ENCODE measurements at regions not wholly inside any gene's neighbourhood (a gene's known extent, or its start where the extent isn't known, plus 50 kb on each side); places are given as distances from the start of the nearest gene placed in this dataset.

DNA sequence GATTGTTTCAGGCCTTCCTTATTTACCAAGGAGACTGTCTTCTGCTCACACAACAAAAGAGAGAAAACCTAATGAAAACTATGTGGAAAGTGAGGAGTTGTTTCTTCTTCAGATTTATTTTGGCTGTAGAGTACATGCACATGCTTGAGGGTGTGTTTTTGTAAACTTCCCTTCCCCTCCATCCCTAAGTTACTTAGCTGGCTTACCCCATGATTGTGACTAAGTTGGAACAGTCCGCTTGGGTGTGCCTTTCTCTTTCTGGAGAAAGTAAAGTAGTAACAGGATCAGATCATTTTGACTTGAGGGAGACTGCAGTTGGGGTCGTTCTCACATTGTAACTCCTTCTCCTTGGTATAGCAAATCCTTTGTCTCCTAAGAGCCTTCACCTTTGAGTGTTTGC is 155.9 kb downstream of the RTL9 start:
- intact Hi-C loops (cut with micrococcal nuclease; ENCODE audit: unreplicated experiment) (no loop called here), in situ Hi-C loops (cut with HindIII; ENCODE audit: low pct_unique_long_range_greater_than_20kb, low sequenced_read_pairs) (no loop called here)
- H3K27me3 ChIP-seq (ENCODE audit: control insufficient read depth, insufficient read depth, low read length): no peaks in the 10 kb centered on the region
- no peak for ATAC-seq
- ChIA-PET CTCF (no interaction called here), POLR2A (no interaction called here)
- DNase-seq (ENCODE audit: low read depth, low spot score): no peak
- H3K36me3 ChIP-seq (ENCODE audit: control insufficient read depth, insufficient read depth, low read length): no peaks in the 10 kb centered on the region
- TF ChIP-seq, protein P1, sequence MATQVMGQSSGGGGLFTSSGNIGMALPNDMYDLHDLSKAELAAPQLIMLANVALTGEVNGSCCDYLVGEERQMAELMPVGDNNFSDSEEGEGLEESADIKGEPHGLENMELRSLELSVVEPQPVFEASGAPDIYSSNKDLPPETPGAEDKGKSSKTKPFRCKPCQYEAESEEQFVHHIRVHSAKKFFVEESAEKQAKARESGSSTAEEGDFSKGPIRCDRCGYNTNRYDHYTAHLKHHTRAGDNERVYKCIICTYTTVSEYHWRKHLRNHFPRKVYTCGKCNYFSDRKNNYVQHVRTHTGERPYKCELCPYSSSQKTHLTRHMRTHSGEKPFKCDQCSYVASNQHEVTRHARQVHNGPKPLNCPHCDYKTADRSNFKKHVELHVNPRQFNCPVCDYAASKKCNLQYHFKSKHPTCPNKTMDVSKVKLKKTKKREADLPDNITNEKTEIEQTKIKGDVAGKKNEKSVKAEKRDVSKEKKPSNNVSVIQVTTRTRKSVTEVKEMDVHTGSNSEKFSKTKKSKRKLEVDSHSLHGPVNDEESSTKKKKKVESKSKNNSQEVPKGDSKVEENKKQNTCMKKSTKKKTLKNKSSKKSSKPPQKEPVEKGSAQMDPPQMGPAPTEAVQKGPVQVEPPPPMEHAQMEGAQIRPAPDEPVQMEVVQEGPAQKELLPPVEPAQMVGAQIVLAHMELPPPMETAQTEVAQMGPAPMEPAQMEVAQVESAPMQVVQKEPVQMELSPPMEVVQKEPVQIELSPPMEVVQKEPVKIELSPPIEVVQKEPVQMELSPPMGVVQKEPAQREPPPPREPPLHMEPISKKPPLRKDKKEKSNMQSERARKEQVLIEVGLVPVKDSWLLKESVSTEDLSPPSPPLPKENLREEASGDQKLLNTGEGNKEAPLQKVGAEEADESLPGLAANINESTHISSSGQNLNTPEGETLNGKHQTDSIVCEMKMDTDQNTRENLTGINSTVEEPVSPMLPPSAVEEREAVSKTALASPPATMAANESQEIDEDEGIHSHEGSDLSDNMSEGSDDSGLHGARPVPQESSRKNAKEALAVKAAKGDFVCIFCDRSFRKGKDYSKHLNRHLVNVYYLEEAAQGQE (IDR thresholded peaks at IDR 0.05; ENCODE audit: insufficient read depth in 1 of 2, low read depth in 2 of 2, low read length in 1 of 2): no peak
- TF ChIP-seq POLR2AphosphoS5 (IDR thresholded peaks at IDR 0.05; ENCODE audit: low read depth, low read length) (no peak), SIN3A (IDR thresholded peaks at IDR 0.05; ENCODE audit: borderline replicate concordance, insufficient read depth, low read depth, low read length) (no peak), TCF7L2 (IDR thresholded peaks at IDR 0.05; ENCODE audit: low read depth, low read length) (no peak)
- TF ChIP-seq, protein P2, sequence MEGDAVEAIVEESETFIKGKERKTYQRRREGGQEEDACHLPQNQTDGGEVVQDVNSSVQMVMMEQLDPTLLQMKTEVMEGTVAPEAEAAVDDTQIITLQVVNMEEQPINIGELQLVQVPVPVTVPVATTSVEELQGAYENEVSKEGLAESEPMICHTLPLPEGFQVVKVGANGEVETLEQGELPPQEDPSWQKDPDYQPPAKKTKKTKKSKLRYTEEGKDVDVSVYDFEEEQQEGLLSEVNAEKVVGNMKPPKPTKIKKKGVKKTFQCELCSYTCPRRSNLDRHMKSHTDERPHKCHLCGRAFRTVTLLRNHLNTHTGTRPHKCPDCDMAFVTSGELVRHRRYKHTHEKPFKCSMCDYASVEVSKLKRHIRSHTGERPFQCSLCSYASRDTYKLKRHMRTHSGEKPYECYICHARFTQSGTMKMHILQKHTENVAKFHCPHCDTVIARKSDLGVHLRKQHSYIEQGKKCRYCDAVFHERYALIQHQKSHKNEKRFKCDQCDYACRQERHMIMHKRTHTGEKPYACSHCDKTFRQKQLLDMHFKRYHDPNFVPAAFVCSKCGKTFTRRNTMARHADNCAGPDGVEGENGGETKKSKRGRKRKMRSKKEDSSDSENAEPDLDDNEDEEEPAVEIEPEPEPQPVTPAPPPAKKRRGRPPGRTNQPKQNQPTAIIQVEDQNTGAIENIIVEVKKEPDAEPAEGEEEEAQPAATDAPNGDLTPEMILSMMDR (IDR thresholded peaks at IDR 0.05): no peak
- peaks cover 4% of the 10 kb centered on the region; the same call in 1 of the 2 replicates for H3K4me1 ChIP-seq (ENCODE audit: control insufficient read depth, insufficient read depth, low read length)
- no peak overlapping the region for H3K27ac ChIP-seq (ENCODE audit: low read length)
- H3K4me3 ChIP-seq (ENCODE audit: low read depth in 2 of 2, low read length in 2 of 2): no peak overlapping the region
- BruUV-seq (replicated peaks): no TSS peak
- H3K9me3 ChIP-seq (ENCODE audit: control insufficient read depth, insufficient read depth, low read depth, low read length): no peaks in the 10 kb centered on the region

DNA sequence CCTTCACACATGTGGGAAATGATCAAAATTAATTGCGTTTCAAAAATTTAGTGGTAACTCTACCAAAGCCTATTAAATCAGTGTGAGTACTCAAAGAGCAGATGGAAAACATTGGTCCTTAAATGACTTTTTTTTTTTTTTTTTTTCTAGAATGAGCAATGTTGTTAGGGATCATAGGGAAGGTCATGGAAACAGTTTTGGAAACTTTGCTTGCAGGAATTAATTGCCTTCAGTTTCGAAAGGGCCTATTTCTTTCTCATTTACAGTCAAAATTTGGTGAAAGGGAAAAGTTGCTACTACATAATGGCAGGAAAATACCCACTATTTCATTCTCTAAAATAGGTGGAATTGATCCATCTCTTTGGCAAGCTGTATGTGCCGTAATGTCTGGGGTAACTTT is 160.9 kb downstream of the RTL9 start:
- CTCF ChIA-PET: interaction anchor here (0.6 kb wide), 1 partner anchor 30 kb away, joined by 3 read pairs; no protein-coding TSS in a partner anchor
- ATAC-seq: no peak
- intact Hi-C loops (cut with micrococcal nuclease; ENCODE audit: unreplicated experiment): no loop called here

More for the DNA sequence above, 160.9 kb downstream of the RTL9 start:
- no peaks in the 10 kb centered on the region for H3K36me3 ChIP-seq (ENCODE audit: control insufficient read depth, insufficient read depth, low read length)
- H3K9me3 ChIP-seq (ENCODE audit: control insufficient read depth, insufficient read depth, low read depth, low read length): no peaks in the 10 kb centered on the region
- no peak overlapping the region for H3K4me3 ChIP-seq (ENCODE audit: low read depth in 2 of 2, low read length in 2 of 2)
- TF ChIP-seq SIN3A (IDR thresholded peaks at IDR 0.05; ENCODE audit: borderline replicate concordance, insufficient read depth, low read depth, low read length) (no peak), TCF7L2 (IDR thresholded peaks at IDR 0.05; ENCODE audit: low read depth, low read length) (no peak), POLR2AphosphoS5 (IDR thresholded peaks at IDR 0.05; ENCODE audit: low read depth, low read length) (no peak)
- TF ChIP-seq, protein P1 (IDR thresholded peaks at IDR 0.05; ENCODE audit: insufficient read depth in 1 of 2, low read depth in 2 of 2, low read length in 1 of 2): no peak
- TF ChIP-seq, protein P2 (IDR thresholded peaks at IDR 0.05): no peak
- no peaks in the 10 kb centered on the region for H3K4me1 ChIP-seq (ENCODE audit: control insufficient read depth, insufficient read depth, low read length)
- POLR2A ChIA-PET: no interaction called here
- BruUV-seq (replicated peaks): no TSS peak
- in situ Hi-C loops (cut with HindIII; ENCODE audit: low pct_unique_long_range_greater_than_20kb, low sequenced_read_pairs): no loop called here
- no peak overlapping the region for H3K27ac ChIP-seq (ENCODE audit: low read length)
- DNase-seq (ENCODE audit: low read depth, low spot score): no peak
- H3K27me3 ChIP-seq (ENCODE audit: control insufficient read depth, insufficient read depth, low read length): no peaks in the 10 kb centered on the region

Data from Panc1 (cell line).